ENCODE measurements at regions not wholly inside any gene's neighbourhood (a gene's known extent, or its start where the extent isn't known, plus 50 kb on each side); places are given as distances from the start of the nearest gene placed in this dataset.
A peak's percentile ranks its signal among the peaks of the same experiment; 100 is the strongest.

- H3K9me3 Mint-ChIP-seq: peaks cover under 1% of the 10 kb centered on the region; the same call in 1 of the 2 replicates
- TF ChIP-seq, protein P1, sequence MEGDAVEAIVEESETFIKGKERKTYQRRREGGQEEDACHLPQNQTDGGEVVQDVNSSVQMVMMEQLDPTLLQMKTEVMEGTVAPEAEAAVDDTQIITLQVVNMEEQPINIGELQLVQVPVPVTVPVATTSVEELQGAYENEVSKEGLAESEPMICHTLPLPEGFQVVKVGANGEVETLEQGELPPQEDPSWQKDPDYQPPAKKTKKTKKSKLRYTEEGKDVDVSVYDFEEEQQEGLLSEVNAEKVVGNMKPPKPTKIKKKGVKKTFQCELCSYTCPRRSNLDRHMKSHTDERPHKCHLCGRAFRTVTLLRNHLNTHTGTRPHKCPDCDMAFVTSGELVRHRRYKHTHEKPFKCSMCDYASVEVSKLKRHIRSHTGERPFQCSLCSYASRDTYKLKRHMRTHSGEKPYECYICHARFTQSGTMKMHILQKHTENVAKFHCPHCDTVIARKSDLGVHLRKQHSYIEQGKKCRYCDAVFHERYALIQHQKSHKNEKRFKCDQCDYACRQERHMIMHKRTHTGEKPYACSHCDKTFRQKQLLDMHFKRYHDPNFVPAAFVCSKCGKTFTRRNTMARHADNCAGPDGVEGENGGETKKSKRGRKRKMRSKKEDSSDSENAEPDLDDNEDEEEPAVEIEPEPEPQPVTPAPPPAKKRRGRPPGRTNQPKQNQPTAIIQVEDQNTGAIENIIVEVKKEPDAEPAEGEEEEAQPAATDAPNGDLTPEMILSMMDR (IDR thresholded peaks at IDR 0.05): no peak
- H3K4me1 Mint-ChIP-seq (ENCODE audit: low read depth): peaks cover 13% of the 10 kb centered on the region
- no peaks in the 10 kb centered on the region for H3K27me3 Mint-ChIP-seq (ENCODE audit: insufficient read depth)
- H3K36me3 Mint-ChIP-seq (ENCODE audit: low read depth): peaks cover 1% of the 10 kb centered on the region; the same call in 1 of the 2 replicates
- peak; percentile 22 for DNase-seq
- no peak overlapping the region for H3K4me3 Mint-ChIP-seq
- H3K27ac Mint-ChIP-seq: no peak overlapping the region
Observed at GRCh38 chr12:76144245-76144549, 59.7 kb upstream of the NAP1L1 start.

DNA sequence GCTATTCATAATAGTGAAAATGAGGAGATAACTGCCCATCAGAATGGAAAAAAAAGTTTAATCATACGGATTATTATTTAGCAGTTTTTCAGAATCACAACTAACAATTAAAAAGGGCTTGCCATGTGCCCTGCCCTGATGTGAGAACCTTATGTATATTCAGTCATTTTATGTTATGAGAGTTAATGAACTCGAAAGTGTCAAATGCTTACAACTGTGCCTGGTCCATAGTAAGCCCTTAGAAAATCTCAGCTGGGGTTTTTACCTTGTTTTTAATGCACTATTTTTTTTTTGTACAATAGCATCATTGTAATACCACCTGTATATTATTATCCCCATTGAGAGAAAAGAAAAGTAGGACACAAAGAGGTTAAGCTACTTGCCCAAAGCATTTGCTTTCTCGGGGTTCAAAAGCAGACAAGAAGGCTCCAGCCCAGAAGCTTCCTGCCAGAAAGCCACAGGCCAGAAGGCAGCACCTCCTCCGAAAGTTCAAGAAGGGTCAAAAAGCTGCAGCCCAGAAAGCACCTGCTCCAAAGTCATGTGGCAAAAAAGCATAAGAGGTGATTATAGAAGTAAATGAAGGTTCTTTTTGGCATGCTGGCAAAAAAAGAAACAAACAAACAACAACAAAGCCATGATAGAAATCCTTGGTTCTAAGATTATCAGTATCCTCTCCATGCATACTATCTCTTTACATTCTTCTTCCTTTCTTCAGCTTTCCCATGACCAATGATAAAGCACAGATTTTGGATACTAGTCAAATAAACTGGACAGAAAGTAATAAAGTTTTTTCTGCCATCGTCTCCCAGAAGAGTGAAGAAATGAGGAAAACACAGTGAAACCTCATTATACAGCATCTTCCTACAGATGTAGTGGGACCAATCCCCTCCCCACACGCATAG lies 59.1 kb upstream of the NAP1L1 start:
- Mint-ChIP-seq H3K4me3 (no peak overlapping the region), H3K36me3 (ENCODE audit: low read depth) (peaks cover 7% of the 10 kb centered on the region), H3K27ac (no peak overlapping the region), H3K27me3 (ENCODE audit: insufficient read depth) (no peaks in the 10 kb centered on the region), H3K9me3 (peaks cover 6% of the 10 kb centered on the region), H3K4me1 (ENCODE audit: low read depth) (peaks cover 13% of the 10 kb centered on the region)
- no peak for DNase-seq
- TF ChIP-seq, protein P1 (IDR thresholded peaks at IDR 0.05): no peak

DNA sequence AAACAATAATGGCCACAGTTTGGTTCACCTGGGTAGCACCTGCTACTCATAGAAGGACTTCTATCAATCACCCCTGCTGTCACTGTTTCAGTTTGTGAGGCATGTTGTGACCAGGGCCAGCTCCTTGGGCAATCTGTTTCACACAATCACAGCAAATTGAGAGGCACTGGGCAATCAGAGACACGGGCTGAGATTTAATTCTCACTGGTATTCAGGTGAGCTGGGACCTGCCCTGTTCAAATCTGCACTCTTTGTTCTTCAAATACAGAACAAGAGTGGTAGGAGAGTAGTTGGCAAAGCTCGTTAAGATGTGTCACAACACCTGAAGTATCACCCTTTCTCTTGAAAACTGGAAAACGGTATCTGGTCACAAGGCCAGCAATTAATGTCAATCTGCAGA lies 57.8 kb upstream of the NAP1L1 start:
- no peak for DNase-seq
- Mint-ChIP-seq H3K9me3 (peaks cover 16% of the 10 kb centered on the region), H3K27ac (no peak overlapping the region), H3K4me3 (no peak overlapping the region), H3K4me1 (ENCODE audit: low read depth) (peaks cover 22% of the 10 kb centered on the region), H3K36me3 (ENCODE audit: low read depth) (peaks cover 18% of the 10 kb centered on the region), H3K27me3 (ENCODE audit: insufficient read depth) (no peaks in the 10 kb centered on the region)
- TF ChIP-seq, protein P1 (IDR thresholded peaks at IDR 0.05): no peak

- TF ChIP-seq, protein P1 (IDR thresholded peaks at IDR 0.05): no peak
Observed at GRCh38 chr12:76138656-76139055, 54.2 kb upstream of the NAP1L1 start.

GRCh38 chr12:76137606-76138005 lies 53.1 kb upstream of the NAP1L1 start:
- peaks cover 10% of the 10 kb centered on the region for H3K4me1 Mint-ChIP-seq (ENCODE audit: low read depth)
- peaks cover 16% of the 10 kb centered on the region for H3K9me3 Mint-ChIP-seq
- H3K27ac Mint-ChIP-seq: peak overlapping the region; percentile 11; the same call in 1 of the 2 replicates
- no peak overlapping the region for H3K4me3 Mint-ChIP-seq
- DNase-seq: no peak
- peaks cover 18% of the 10 kb centered on the region for H3K36me3 Mint-ChIP-seq (ENCODE audit: low read depth)
- TF ChIP-seq, protein P1 (IDR thresholded peaks at IDR 0.05): no peak
- no peaks in the 10 kb centered on the region for H3K27me3 Mint-ChIP-seq (ENCODE audit: insufficient read depth)

More at GRCh38 chr12:76138656-76139055, 54.2 kb upstream of the NAP1L1 start:
- Mint-ChIP-seq H3K4me1 (ENCODE audit: low read depth) (peaks cover 14% of the 10 kb centered on the region), H3K27me3 (ENCODE audit: insufficient read depth) (no peaks in the 10 kb centered on the region), H3K27ac (no peak overlapping the region), H3K4me3 (no peak overlapping the region), H3K9me3 (peaks cover 16% of the 10 kb centered on the region), H3K36me3 (ENCODE audit: low read depth) (peaks cover 18% of the 10 kb centered on the region)
- no peak for DNase-seq

All from HFFc6 (cell line).